ENCODE measurements at regions not wholly inside any gene's neighbourhood (a gene's known extent, or its start where the extent isn't known, plus 50 kb on each side); places are given as distances from the start of the nearest gene placed in this dataset.

GRCh38 chr4:154984616-154985015 is 203.5 kb downstream of the RBM46 start:
- dilution Hi-C loops (cut with MboI; ENCODE audit: extremely low pct_ligation_motif_present, low sequenced_read_pairs) = no loop called here
- no peak overlapping the region for H2AFZ ChIP-seq (ENCODE audit: control insufficient read depth, low read length)
- no peak overlapping the region for H3K4me2 ChIP-seq (ENCODE audit: control insufficient read depth, extremely low read depth, insufficient read depth, low read depth, low read length)
- no peak overlapping the region for H3K4me3 ChIP-seq (ENCODE audit: control insufficient read depth in 2 of 3, extremely low read depth in 1 of 3, insufficient read depth in 2 of 3, low read depth in 1 of 3, low read length in 3 of 3)
- H3K27me3 ChIP-seq (ENCODE audit: control insufficient read depth, extremely low read depth, insufficient read depth, low read length) = no peaks in the 10 kb centered on the region
- H4K20me1 ChIP-seq (ENCODE audit: control insufficient read depth, extremely low read depth, insufficient read depth, low read length) = no peaks in the 10 kb centered on the region
- no peaks in the 10 kb centered on the region for H3K9me1 ChIP-seq (ENCODE audit: control insufficient read depth, extremely low read depth, insufficient read depth, low read length)
- no peaks in the 10 kb centered on the region for H3K79me2 ChIP-seq (ENCODE audit: control insufficient read depth, insufficient read depth, low read length)
- no peaks in the 10 kb centered on the region for H3K36me3 ChIP-seq (ENCODE audit: control insufficient read depth in 2 of 2, extremely low read depth in 1 of 2, insufficient read depth in 2 of 2, low read length in 2 of 2)
- no peak overlapping the region for H3K27ac ChIP-seq (ENCODE audit: control insufficient read depth, insufficient read depth, low read length)
- H3K4me1 ChIP-seq (ENCODE audit: control insufficient read depth, extremely low read depth, insufficient read depth, low read length) = no peaks in the 10 kb centered on the region
- H3K9me3 ChIP-seq (ENCODE audit: control insufficient read depth, low read depth, low read length) = no peaks in the 10 kb centered on the region
- no peak for FAIRE-seq
- no peak for TF ChIP-seq CTCF (optimal IDR thresholded peaks at IDR 0.05 in 1 of 3, IDR thresholded peaks at IDR 0.05 in 1 of 3, conservative IDR thresholded peaks at IDR 0.05 in 1 of 3; ENCODE audit: extremely low read depth in 1 of 3, insufficient read depth in 2 of 3, low read length in 3 of 3)
- no peak for TF ChIP-seq EZH2 (IDR thresholded peaks at IDR 0.05; ENCODE audit: low read length)
- no peak for DNase-seq (ENCODE audit: low read depth, low spot score)
- H3K9ac ChIP-seq (ENCODE audit: control insufficient read depth, extremely low read depth, insufficient read depth, low read length) = no peak overlapping the region

GRCh38 chr4:154985673-154986072 is 204.6 kb downstream of the RBM46 start:
- Histone ChIP-seq H3K9me3 (ENCODE audit: control insufficient read depth, low read depth, low read length) (no peaks in the 10 kb centered on the region), H3K4me3 (ENCODE audit: control insufficient read depth in 2 of 3, extremely low read depth in 1 of 3, insufficient read depth in 2 of 3, low read depth in 1 of 3, low read length in 3 of 3) (no peak overlapping the region), H3K4me2 (ENCODE audit: control insufficient read depth, extremely low read depth, insufficient read depth, low read depth, low read length) (no peak overlapping the region), H3K36me3 (ENCODE audit: control insufficient read depth in 2 of 2, extremely low read depth in 1 of 2, insufficient read depth in 2 of 2, low read length in 2 of 2) (no peaks in the 10 kb centered on the region), H3K27ac (ENCODE audit: control insufficient read depth, insufficient read depth, low read length) (no peak overlapping the region), H4K20me1 (ENCODE audit: control insufficient read depth, extremely low read depth, insufficient read depth, low read length) (no peaks in the 10 kb centered on the region), H2AFZ (ENCODE audit: control insufficient read depth, low read length) (no peak overlapping the region), H3K4me1 (ENCODE audit: control insufficient read depth, extremely low read depth, insufficient read depth, low read length) (no peaks in the 10 kb centered on the region), H3K79me2 (ENCODE audit: control insufficient read depth, insufficient read depth, low read length) (no peaks in the 10 kb centered on the region), H3K27me3 (ENCODE audit: control insufficient read depth, extremely low read depth, insufficient read depth, low read length) (no peaks in the 10 kb centered on the region), H3K9me1 (ENCODE audit: control insufficient read depth, extremely low read depth, insufficient read depth, low read length) (no peaks in the 10 kb centered on the region), H3K9ac (ENCODE audit: control insufficient read depth, extremely low read depth, insufficient read depth, low read length) (no peak overlapping the region)
- dilution Hi-C loops (cut with MboI; ENCODE audit: extremely low pct_ligation_motif_present, low sequenced_read_pairs) = no loop called here
- DNase-seq (ENCODE audit: low read depth, low spot score) (no peak), FAIRE-seq (no peak)
- TF ChIP-seq CTCF (optimal IDR thresholded peaks at IDR 0.05 in 1 of 3, IDR thresholded peaks at IDR 0.05 in 1 of 3, conservative IDR thresholded peaks at IDR 0.05 in 1 of 3; ENCODE audit: extremely low read depth in 1 of 3, insufficient read depth in 2 of 3, low read length in 3 of 3) = no peak
- TF ChIP-seq EZH2 (IDR thresholded peaks at IDR 0.05; ENCODE audit: low read length) = no peak
